Endothelial cell of umbilical vein (primary cell): ENCODE measurements at regions not wholly inside any gene's neighbourhood (a gene's known extent, or its start where the extent isn't known, plus 50 kb on each side); places are given as distances from the start of the nearest gene placed in this dataset.

Experiments used
- CTCF ChIP-seq, 2 donors: IDR thresholded peaks; 1 replicate in 1 of 2; 2 replicates in 1 of 2; pipeline ENCODE4 v1.5.1; 2011; ENCODE audit warnings: low read length in 2 of 2, mild to moderate bottlenecking in 2 of 2, moderate library complexity in 2 of 2, control low read depth in 1 of 2, inconsistent platforms in 1 of 2, low read depth in 1 of 2; ENCODE audit not compliant: insufficient read depth in 1 of 2; ENCODE audit errors: extremely low read depth in 1 of 2
- EZH2 ChIP-seq: IDR thresholded peaks from 2 replicates; pipeline ENCODE4 v1.6.1; 2012; ENCODE audit warnings: borderline replicate concordance, low read depth, mild to moderate bottlenecking, moderate library complexity, low read length, inconsistent platforms; ENCODE audit not compliant: severe bottlenecking
- FOS ChIP-seq: IDR thresholded peaks from 2 replicates; pipeline ENCODE4 v1.6.1; 2011; ENCODE audit warnings: mild to moderate bottlenecking, low read length, moderate library complexity, borderline replicate concordance; ENCODE audit not compliant: insufficient read depth
- JUN ChIP-seq: IDR thresholded peaks from 2 replicates; pipeline ENCODE4 v1.6.1; 2011; ENCODE audit warnings: borderline replicate concordance, low read depth; ENCODE audit not compliant: insufficient read length, insufficient read depth
- MAX ChIP-seq: IDR thresholded peaks from 2 replicates; pipeline ENCODE4 v1.6.1; 2011; ENCODE audit not compliant: insufficient read depth, insufficient read length
- MYC ChIP-seq: IDR thresholded peaks from one replicate; pipeline ENCODE4 v1.6.1; 2011; ENCODE audit warnings: mild to moderate bottlenecking, low read depth, low read length
- POLR2A ChIP-seq: IDR thresholded peaks from 2 replicates; pipeline ENCODE4 v1.6.1; 2012; ENCODE audit warnings: low read depth, mild to moderate bottlenecking, control low read depth, low read length
- POLR2AphosphoS5 ChIP-seq: IDR thresholded peaks from 2 replicates; pipeline ENCODE4 v1.6.1; 2012; ENCODE audit warnings: low read depth, mild to moderate bottlenecking, control low read depth, low read length, moderate library complexity; ENCODE audit not compliant: insufficient read depth

GRCh38 chr12:94048757-94049156 lies 99.6 kb upstream of the PLXNC1 start:
- TF ChIP-seq FOS (no peak), CTCF (IDR thresholded peaks at IDR 0.05; ENCODE audit: extremely low read depth in 1 of 2, insufficient read depth in 1 of 2, low read depth in 1 of 2, low read length in 2 of 2) (no peak), POLR2A (no peak), MAX (no peak), MYC (no peak), POLR2AphosphoS5 (no peak), EZH2 (no peak), JUN (no peak)
